IMR-90 (cell line): ENCODE measurements at regions not wholly inside any gene's neighbourhood (a gene's known extent, or its start where the extent isn't known, plus 50 kb on each side); places are given as distances from the start of the nearest gene placed in this dataset.

ENCODE experiments used
- CTCF ChIP-seq: conservative IDR thresholded peaks from 2 replicates; pipeline ENCODE4 v1.5.1; 2012; ENCODE audit warnings: mild to moderate bottlenecking, low read depth, low read length, improper control_type of control experiment
- POLR2A ChIP-seq: IDR thresholded peaks from 2 replicates; pipeline ENCODE4 v1.6.1; 2012; ENCODE audit warnings: mild to moderate bottlenecking, low read depth, low read length
- SMC3 ChIP-seq: fragments of 150-350 bp; IDR thresholded peaks from 2 replicates; pipeline ENCODE4 v1.6.1; 2016; ENCODE audit warnings: low read depth, mild to moderate bottlenecking, antibody characterized with exemption, low read length, moderate library complexity

GRCh38 chr2:7694076-7694985 is 777.1 kb downstream of the RNF144A start:
- TF ChIP-seq CTCF (no peak), POLR2A (no peak), SMC3 (no peak)
